LHCN-M2 (cell line): ENCODE measurements at regions not wholly inside any gene's neighbourhood (a gene's known extent, or its start where the extent isn't known, plus 50 kb on each side); places are given as distances from the start of the nearest gene placed in this dataset.
"Not testable (repeated sequence)": the region's sequence is repeated elsewhere in the genome, so short reads cannot be mapped to it uniquely, and the experiment has no call there.

ENCODE experiments used
- DNase-seq: peaks from one replicate; pipeline ENCODE4 v3.0.0-alpha.2; 2012; ENCODE audit warnings: low read depth

DNA sequence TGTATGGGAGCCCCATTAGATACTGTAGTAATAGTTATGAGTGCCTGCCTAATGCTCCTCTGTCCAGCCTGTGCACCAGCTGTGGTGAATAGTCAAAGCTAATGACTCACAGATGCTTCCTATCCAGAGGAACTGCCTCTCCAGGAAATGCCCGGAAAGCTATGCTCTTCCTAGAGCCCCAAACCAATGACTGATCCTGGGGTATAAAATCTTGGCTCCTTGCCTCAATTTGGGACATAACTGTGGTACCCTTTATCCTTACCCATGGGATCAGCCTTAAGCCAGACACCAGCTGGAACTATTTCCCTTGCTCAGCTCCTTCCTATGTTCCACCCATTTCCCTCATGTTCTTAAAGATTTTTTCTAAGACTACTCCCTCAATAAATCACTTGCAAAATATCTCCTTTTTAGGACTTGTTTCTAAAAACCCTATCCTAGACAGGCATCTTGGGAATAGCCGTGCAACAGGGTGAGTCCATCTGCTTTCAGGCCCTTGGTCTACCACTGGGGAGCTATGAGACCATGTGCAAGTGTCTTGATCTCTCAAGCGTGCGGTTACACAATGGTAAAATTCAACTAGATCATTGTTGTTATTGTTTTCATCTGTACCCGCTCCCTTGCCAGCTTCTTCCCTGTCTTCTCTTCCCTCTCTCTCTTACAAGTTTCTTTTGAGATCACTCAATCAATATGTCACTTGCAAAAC lies 283.7 kb downstream of the BTBD3 start:
- DNase-seq: no peak

GRCh38 chr20:12203399-12203798 lies 285.7 kb downstream of the BTBD3 start:
- no peak for DNase-seq

DNA sequence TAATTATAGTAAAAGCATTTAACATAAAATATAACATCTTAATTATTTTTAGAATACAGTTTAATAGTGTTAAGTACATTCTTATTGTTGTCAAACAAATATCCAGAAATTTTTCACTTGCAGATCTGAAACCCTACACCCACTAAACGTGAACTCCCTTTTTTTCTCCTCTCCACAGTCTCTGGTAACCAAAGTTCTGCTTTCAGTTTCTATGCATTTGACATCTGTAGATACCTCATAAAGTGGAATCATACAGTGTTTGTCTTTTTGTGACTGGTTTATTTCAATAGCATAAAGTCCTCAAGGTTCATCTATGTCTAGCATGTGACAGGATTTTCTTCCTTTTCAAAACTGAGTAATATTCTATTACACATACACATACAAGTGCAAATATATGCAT lies 286.3 kb downstream of the BTBD3 start:
- no peak for DNase-seq

- DNase-seq: no peak
These were observed 290.2 kb downstream of the BTBD3 start for GRCh38 chr20:12207875-12208274.

- no peak for DNase-seq
These were observed 292.9 kb downstream of the BTBD3 start for GRCh38 chr20:12210591-12210990.

DNA sequence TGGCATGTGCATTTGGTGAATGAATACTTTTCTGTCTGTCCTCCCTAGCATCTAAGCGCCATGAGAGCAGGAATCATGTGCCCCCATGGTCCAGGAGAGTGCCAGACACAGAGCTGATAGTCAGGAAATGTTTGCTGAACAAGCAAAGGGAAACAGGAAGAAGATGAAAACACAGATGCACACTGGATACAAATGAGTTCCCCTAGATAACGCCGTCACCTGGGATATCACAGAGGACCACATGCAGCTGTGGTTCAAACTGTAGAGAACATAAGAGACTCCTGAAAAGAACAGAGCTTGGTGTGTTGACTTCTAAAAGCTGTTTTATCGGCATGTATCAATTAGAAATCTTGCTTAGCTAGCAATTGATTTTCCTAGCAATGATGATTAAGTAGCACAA lies 293.7 kb downstream of the BTBD3 start:
- DNase-seq: no peak

GRCh38 chr20:12217382-12217781 lies 299.7 kb downstream of the BTBD3 start:
- DNase-seq: no peak

DNA sequence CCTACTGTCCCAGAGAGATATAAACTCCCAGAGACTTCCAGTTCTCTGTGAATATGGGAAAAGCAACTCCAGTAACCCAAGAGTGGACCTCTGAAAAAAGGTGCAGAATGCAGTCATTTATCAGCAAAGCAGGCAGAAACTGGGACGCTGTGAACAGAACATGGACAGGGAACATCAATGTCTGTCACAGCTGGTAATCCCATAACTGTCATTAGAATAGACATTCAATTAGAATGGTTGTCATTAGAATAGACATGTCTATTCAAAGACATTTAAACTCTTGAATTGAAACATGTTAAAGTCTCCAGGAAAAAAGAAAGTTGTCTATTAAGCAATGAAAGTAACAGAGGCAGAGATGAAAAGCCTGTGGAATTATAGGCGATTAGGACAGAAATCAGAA lies 302.1 kb downstream of the BTBD3 start:
- DNase-seq: no peak

GRCh38 chr20:12223057-12223456 lies 305.4 kb downstream of the BTBD3 start:
- no peak for DNase-seq

DNA sequence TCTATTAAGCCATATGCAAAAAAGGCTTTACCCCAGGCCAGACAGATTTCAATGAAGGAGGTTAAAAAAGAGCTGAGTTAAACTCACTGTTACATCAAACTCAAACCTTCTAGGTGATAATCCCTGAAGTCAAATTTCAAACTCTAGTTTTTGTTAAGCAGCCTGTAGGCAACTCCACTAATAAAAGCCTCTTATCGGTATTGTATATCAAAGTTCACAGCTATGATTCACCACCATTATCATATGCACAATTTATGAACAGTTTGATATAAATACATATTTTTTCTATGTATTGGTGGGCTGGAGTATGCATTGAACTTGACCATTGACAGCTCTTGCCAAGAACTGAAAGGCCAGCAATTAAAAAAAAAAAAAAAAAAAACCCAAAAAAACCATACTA lies 308.2 kb downstream of the BTBD3 start:
- no peak for DNase-seq

DNA sequence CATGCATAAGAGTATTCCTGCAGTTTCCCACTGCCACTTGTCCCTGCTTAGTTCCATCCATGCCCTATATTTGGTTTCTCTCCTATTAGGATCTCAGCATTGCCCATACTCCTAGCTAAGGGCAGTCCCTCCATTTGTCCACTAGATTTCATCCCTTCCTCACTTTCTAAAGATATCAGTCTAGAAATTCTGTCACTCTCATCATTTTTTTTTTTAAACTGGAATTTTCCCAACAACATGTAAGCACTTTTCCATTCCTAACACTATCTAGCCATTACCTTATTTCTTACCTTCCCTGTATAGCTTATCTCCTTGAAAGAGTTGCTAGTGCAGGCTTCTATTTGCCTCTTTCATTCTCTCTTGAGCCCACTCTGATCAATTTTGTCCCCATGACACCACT lies 312.2 kb downstream of the BTBD3 start:
- DNase-seq: no peak

DNA sequence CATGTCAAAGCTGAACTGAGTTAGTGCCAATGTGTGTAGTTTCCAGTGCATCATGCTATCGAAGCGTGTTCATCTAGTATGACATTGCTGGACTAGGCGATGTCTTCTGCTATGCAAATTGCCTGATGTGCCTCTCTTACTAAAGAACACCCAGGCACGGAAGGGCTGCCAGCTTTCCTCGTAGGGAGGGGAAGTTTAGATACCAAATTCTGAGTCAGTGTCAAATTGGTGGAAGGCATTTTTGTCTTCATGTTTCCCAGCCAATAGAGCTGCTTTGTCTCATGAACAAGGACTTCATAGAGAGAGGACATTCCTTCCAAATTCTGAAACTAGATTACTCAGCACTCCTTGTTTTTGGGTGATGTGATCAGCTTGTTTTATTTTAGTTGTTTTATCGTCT lies 320.1 kb downstream of the BTBD3 start:
- no peak for DNase-seq

GRCh38 chr20:12241065-12241464 lies 323.4 kb downstream of the BTBD3 start:
- no peak for DNase-seq

DNA sequence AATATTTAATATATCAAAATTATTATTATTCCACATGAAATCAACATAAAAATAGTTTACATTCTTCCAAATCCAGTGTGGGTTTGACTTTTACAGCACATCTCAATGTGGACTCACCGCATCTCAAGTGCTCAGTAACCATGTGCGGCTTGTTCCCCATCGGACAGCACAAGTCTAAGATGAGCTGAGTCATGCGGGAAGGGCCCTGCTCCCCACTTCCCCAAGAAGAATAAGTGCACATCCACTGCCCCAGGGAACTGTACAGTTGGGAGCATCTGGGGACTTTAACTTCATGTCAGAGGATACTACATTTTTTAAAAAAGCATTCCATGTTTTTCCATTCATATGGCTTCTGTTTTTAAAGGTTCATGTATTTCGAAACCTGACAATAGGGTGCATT lies 325.6 kb downstream of the BTBD3 start:
- no peak for DNase-seq

- DNase-seq: no peak
These were observed 330.8 kb downstream of the BTBD3 start for GRCh38 chr20:12248481-12248880.

GRCh38 chr20:12250661-12251060 lies 333.0 kb downstream of the BTBD3 start:
- DNase-seq: not testable (repeated sequence)

DNA sequence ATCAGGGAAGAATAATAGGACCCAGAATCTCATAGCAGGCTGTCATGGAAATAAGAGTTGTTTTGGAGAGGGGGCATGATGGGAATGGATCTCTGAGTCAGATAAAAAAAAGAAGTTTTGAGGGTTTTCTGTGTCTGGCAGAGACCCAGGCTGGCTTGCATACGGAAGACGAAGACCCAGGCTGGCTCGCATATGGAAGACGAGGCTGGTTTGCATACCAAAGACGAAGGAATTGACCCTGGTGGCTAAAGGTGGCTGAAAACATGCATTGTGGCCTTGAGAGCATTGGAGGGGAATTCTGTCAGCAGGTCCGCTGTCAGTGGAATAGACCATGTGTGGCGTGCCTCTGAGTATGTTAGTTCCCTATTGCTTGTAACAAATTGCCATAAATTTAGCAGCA lies 335.1 kb downstream of the BTBD3 start:
- no peak for DNase-seq

DNA sequence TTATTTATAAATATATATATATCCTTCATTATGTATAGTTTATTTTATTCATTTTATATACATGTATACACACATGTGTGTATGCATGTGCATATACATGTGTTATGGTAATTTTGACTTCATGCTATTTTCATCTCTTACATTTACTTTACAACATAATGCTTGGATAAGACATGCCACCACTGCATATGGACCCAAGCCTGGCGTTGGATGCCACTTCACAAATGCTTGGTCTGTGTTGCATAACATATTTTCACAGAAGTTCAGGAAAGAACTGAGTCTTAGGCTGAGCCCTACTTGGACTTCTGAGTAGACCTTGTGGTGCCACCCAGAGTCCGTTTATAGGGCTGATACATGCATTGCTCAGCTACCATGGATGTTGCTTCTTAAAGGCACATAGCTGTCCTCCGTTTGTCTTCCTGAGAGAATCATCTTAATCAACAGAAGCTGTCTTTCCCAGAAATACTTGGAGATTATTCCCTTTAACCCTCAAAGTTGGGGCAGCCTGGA lies 337.8 kb downstream of the BTBD3 start:
- no peak for DNase-seq

- DNase-seq: no peak
These were observed 339.1 kb downstream of the BTBD3 start for GRCh38 chr20:12256806-12257205.

GRCh38 chr20:12262747-12263146 lies 345.1 kb downstream of the BTBD3 start:
- DNase-seq: no peak

DNA sequence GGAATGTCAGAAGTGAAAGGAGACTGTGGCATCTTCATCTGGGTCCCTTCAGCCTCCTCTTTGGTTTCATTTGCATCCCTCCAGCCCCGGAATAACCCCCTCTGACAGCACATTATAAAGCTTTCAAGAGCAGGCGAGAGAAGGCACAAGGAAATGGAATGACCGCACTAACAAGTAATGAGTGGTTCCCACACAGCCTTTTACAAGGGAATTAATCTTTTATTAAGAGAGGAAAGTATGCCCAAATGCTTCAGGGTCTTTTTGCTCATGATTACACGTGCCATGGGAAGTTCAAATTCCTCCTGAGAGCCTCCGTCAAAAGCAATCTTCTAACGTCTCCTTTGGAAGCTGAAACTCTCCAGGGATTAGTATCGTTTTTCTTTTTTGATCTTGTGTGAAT lies 347.0 kb downstream of the BTBD3 start:
- DNase-seq: no peak

- no peak for DNase-seq
These were observed 348.0 kb downstream of the BTBD3 start for GRCh38 chr20:12265662-12266061.

DNA sequence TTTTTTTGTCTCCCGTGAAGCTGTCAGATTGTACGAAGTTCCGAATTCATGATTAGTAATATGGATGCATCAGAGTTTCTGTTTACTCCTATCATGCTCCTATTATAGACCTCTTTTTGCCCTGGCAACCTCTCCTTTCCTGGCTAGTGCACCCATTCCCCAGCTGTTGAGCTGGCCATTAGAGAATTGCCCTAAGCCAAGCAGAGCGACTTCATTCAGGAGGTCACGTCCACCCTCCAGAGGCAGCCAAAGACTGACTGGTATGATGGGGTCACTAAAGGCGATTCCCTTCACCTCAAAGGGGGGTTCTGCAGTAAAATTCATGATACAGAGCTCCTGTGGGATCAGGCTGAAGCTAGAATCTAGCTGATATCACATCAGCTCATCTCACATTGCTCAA lies 351.9 kb downstream of the BTBD3 start:
- DNase-seq: no peak

DNA sequence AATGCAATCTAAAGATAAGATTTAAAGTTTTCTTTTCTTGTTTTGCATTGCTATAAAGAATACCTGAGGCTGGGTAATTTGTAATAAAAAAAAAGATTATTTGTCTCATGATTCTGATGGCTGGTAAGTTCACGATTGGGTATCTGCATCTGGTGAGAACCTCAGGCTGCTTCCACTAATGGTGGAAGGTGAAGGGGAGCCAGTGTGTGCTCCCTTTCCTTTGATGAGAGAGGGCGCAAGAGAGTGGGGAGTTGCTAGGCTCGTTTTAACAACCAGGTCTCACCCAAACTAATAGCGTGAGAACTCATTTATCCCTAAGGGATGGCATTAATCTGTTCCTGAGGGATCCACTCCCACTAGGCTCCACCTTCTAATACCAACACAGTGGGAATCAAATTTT lies 353.2 kb downstream of the BTBD3 start:
- DNase-seq: no peak
